AG04450 (cell line): ENCODE measurements at regions not wholly inside any gene's neighbourhood (a gene's known extent, or its start where the extent isn't known, plus 50 kb on each side); places are given as distances from the start of the nearest gene placed in this dataset.

Source experiments
- CTCF ChIA-PET: fragments of 300-600, 350-600 bp; formaldehyde crosslinking; extraction: SDS; loops from one replicate; lab custom pipeline; 2022; ENCODE audit warnings: antibody characterized with exemption, inconsistent platforms; lab: Charles Lee
- POLR2A ChIA-PET: fragments of 350-600 bp; formaldehyde crosslinking; extraction: SDS; loops from one replicate; lab custom pipeline; 2021; ENCODE audit warnings: antibody characterized with exemption, inconsistent platforms; lab: Yijun Ruan, JAX
- DNase-seq: peaks from one replicate; pipeline ENCODE4 v3.0.0-alpha.2; 2011; ENCODE audit warnings: low read depth, low spot score
- H3K27ac ChIP-seq: one replicate; pipeline ENCODE4 v1.5.1; 2012; ENCODE audit warnings: low read depth, low read length, control low read depth
- H3K27me3 ChIP-seq: one replicate; pipeline ENCODE4 v1.6.0; 2012; ENCODE audit warnings: low read length; ENCODE audit not compliant: control insufficient read depth, insufficient read depth
- H3K4me3 ChIP-seq: 2 replicates; pipeline ENCODE4 v1.5.1; 2011; ENCODE audit warnings: mild to moderate bottlenecking, low read depth, low read length, control low read depth
- H3K9me3 ChIP-seq: 2 replicates; pipeline ENCODE4 v1.5.1; 2012; ENCODE audit warnings: low read length; ENCODE audit not compliant: control insufficient read depth, insufficient read depth
- TF ChIP-seq, protein P1 (sequence below): IDR thresholded peaks from 2 replicates; pipeline ENCODE4 v1.5.1; 2011; ENCODE audit warnings: low read depth, low read length, control low read depth, inconsistent platforms

DNA sequence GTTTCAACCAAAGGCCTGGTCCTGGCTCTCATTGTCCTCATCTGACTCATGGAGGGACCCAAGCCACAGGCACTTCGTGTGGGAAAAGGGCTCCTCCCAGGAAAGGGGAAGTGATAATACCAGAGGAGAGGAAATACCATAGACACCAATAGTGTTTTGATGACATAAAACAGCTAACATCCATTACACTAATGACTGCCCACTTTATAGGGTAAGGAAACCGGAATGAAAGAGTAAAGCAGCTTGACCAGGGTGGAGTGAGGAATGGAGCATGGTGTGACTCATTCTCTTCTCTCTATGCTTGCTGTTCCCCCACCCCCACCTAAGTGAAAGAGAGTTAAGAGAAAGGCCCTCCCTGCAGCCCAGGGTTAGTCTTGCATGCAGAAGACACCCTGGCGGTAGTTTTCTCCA is 67.4 kb upstream of the HRH2 start:
- CTCF ChIA-PET, result interaction anchor here (1.2 kb wide), 1 partner anchor 57 kb away, joined by 3 read pairs; no protein-coding TSS in a partner anchor
- TF ChIP-seq, protein P1, sequence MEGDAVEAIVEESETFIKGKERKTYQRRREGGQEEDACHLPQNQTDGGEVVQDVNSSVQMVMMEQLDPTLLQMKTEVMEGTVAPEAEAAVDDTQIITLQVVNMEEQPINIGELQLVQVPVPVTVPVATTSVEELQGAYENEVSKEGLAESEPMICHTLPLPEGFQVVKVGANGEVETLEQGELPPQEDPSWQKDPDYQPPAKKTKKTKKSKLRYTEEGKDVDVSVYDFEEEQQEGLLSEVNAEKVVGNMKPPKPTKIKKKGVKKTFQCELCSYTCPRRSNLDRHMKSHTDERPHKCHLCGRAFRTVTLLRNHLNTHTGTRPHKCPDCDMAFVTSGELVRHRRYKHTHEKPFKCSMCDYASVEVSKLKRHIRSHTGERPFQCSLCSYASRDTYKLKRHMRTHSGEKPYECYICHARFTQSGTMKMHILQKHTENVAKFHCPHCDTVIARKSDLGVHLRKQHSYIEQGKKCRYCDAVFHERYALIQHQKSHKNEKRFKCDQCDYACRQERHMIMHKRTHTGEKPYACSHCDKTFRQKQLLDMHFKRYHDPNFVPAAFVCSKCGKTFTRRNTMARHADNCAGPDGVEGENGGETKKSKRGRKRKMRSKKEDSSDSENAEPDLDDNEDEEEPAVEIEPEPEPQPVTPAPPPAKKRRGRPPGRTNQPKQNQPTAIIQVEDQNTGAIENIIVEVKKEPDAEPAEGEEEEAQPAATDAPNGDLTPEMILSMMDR, result no peak
- Histone ChIP-seq H3K27ac (no peak overlapping the region), H3K27me3 (no peaks in the 10 kb centered on the region), H3K4me3 (no peak overlapping the region), H3K9me3 (peaks cover 3% of the 10 kb centered on the region)
- no peak for DNase-seq
- POLR2A ChIA-PET, result no interaction called here

- TF ChIP-seq, protein P1, result no peak
- H3K27ac ChIP-seq, result no peak overlapping the region
- H3K9me3 ChIP-seq, result peaks cover 9% of the 10 kb centered on the region
- no peaks in the 10 kb centered on the region for H3K27me3 ChIP-seq
- CTCF ChIA-PET, result no interaction called here
- H3K4me3 ChIP-seq, result no peak overlapping the region
- POLR2A ChIA-PET, result no interaction called here
- no peak for DNase-seq
Observed at GRCh38 chr5:175591293-175591692, 66.6 kb upstream of the HRH2 start.

DNA sequence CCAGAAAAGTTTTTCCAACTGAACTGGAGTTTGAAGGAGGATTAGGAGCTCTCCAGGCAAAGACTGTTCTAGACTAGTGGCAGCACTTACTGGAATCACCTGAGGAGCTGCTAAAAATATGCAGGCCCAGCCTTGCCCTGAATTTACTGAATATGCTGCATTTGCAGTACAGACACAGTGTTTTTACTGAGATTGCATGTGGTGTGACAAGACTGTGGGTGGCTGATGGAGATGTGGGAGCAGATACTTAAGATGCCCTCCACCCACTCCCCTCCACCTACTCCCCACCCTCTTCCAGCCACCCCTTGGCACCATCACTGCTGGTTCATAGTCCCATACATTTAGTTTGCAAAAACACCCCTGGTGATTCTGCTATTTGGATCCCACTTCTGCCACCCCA is 64.1 kb upstream of the HRH2 start:
- H3K4me3 ChIP-seq, result no peak overlapping the region
- H3K9me3 ChIP-seq, result peaks cover 17% of the 10 kb centered on the region
- no peak overlapping the region for H3K27ac ChIP-seq
- POLR2A ChIA-PET, result no interaction called here
- TF ChIP-seq, protein P1, result no peak
- CTCF ChIA-PET, result no interaction called here
- DNase-seq, result no peak
- H3K27me3 ChIP-seq, result no peaks in the 10 kb centered on the region

DNA sequence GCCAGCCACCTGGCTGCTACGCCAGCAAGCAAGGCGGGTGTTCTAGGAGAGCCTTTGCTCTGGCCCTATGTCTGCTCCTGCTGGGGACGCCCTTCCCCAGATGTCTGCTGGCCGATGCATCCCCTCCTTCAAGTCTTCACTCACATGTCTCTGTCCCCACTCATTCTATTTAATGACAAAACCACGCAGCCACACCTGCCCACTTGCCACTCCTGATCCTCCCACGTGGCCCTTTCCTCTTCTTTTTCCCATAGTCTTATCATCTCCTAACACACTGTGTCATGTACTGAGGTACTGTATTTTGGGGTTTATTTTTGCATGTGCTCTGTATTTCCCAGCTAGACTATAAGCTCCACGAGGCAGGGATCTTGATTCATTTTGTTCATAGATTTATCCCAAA is 62.0 kb upstream of the HRH2 start:
- CTCF ChIA-PET, result no interaction called here
- Histone ChIP-seq H3K27me3 (no peaks in the 10 kb centered on the region), H3K27ac (no peak overlapping the region), H3K9me3 (peaks cover 17% of the 10 kb centered on the region), H3K4me3 (no peak overlapping the region)
- no peak for DNase-seq
- TF ChIP-seq, protein P1, result no peak
- POLR2A ChIA-PET, result no interaction called here

- H3K27ac ChIP-seq, result no peak overlapping the region
- ChIA-PET POLR2A (no interaction called here), CTCF (no interaction called here)
- no peak for DNase-seq
- no peaks in the 10 kb centered on the region for H3K27me3 ChIP-seq
- peaks cover 15% of the 10 kb centered on the region for H3K9me3 ChIP-seq
- H3K4me3 ChIP-seq, result no peak overlapping the region
- TF ChIP-seq, protein P1, result no peak
Observed at GRCh38 chr5:175596761-175597189, 61.1 kb upstream of the HRH2 start.
